ENCODE measurements at regions not wholly inside any gene's neighbourhood (a gene's known extent, or its start where the extent isn't known, plus 50 kb on each side); places are given as distances from the start of the nearest gene placed in this dataset.

DNA sequence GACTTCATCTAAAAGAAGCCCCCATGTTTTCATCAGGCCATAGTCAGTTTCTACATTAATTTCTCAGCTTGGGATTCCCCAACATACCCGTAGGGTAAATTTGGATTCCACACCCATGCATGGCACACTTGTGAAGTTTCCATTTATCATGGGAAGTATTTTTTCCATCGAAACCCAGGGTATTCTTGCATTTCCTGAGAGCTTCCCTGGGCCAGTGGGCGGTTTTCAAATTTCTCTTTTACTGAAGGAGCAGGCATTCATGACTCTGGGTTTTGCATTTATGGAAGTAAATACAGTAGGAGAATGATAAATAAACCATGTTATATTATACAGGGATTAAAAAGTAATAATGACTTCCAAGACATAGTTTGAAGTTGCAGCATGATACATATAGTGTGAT lies 93.0 kb upstream of the MAP3K1 start:
- Mint-ChIP-seq H3K27ac (no peak overlapping the region), H3K4me1 (peaks cover 4 to 15% (median 5%) of the 10 kb centered on the region in 3 donors), H3K36me3 (no peaks in the 10 kb centered on the region), H3K4me3 (no peak overlapping the region), H3K9me3 (peaks cover 0 to 4% (median 0%) of the 10 kb centered on the region in 3 donors), H3K27me3 (no peaks in the 10 kb centered on the region)
- ChIA-PET POLR2A (no interaction called here), CTCF (no interaction called here)
- Histone ChIP-seq H3K4me3 (ENCODE audit: control insufficient read depth in 1 of 2, extremely low read depth in 1 of 2, low read length in 1 of 2) (no peak overlapping the region), H3K9me3 (no peaks in the 10 kb centered on the region), H3K4me1 (ENCODE audit: control insufficient read depth in 1 of 2, extremely low read depth in 1 of 2, insufficient read depth in 2 of 2, low read length in 2 of 2) (peaks cover 4 to 11% of the 10 kb centered on the region in 2 experiments), H3K27ac (ENCODE audit: low read length) (no peak overlapping the region), H3K36me3 (ENCODE audit: control insufficient read depth in 2 of 2, extremely low read depth in 1 of 2, insufficient read depth in 1 of 2, low read length in 1 of 2) (no peaks in the 10 kb centered on the region), H3K27me3 (replicated peaks in 1 of 2; ENCODE audit: control insufficient read depth in 2 of 2, extremely low read depth in 1 of 2, insufficient read depth in 2 of 2, low read length in 1 of 2) (no peaks in the 10 kb centered on the region)
- ATAC-seq (replicated peaks in 1 of 4): no peak
- 60% methylated on average over 1 of the region's 3 CpGs for WGBS (ENCODE audit: insufficient coverage)
- DNase-seq: no peak

DNA sequence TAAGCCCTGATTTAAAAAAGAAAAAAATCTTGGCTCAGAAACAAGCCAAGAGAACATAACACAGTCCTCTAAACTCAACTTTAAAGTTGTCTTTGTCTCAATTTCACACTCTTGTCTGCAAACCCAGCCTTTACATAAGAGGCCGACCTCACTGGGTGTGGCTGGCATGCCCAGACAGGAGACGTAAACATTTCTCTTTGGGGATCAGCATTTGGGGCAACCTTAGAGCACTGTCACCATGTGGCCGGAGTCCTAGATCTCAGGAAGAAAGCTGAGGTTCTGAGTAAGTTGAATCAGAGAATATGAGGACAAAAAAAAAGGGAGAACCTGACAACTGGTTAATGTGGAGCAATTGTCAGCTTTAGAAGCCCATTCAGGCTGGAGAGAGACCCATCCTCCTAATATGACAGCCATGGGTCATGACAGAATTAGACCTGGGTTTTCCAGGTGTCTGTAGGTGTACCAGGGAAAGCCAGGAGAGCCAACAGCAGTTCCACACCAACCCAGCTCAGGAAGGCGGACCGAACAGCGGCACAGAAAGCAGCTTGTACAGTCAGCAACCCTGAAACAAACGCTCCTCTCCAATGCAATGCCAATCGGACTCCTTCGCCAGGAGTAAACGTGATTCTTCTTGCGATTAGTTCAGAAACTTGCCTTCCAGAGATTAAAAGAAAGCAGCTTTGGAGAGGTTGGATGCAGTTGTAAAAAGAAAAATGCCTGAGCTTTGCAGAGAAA lies 97.9 kb upstream of the MAP3K1 start:
- Mint-ChIP-seq H3K9me3 (no peaks in the 10 kb centered on the region), H3K4me3 (no peak overlapping the region), H3K27ac (peak overlapping the region; percentile 31 to 64), H3K4me1 (peaks cover 20 to 27% (median 20%) of the 10 kb centered on the region in 3 donors), H3K36me3 (no peaks in the 10 kb centered on the region), H3K27me3 (peaks cover 0 to 3% of the 10 kb centered on the region in 2 donors)
- ChIA-PET POLR2A (interaction anchor here in 1 of 2 donors (0.7 kb wide), 1 partner anchor 20 kb away, joined by 4 read pairs; no protein-coding TSS in a partner anchor), CTCF (interaction anchor here in 1 of 2 donors (0.6 kb wide), 1 partner anchor 272 kb away, joined by 3 read pairs; no protein-coding TSS in a partner anchor)
- no peaks in the 10 kb centered on the region for H3K36me3 ChIP-seq (ENCODE audit: control insufficient read depth in 2 of 2, extremely low read depth in 1 of 2, insufficient read depth in 1 of 2, low read length in 1 of 2)
- ATAC-seq (replicated peaks in 1 of 4): peak in 3 of 4 experiments; percentile 40 to 60 (median 60)
- DNase-seq: no peak
- no peaks in the 10 kb centered on the region for H3K27me3 ChIP-seq (replicated peaks in 1 of 2; ENCODE audit: control insufficient read depth in 2 of 2, extremely low read depth in 1 of 2, insufficient read depth in 2 of 2, low read length in 1 of 2)
- H3K9me3 ChIP-seq: no peaks in the 10 kb centered on the region
- no peak overlapping the region for H3K27ac ChIP-seq (ENCODE audit: low read length)
- H3K4me1 ChIP-seq (ENCODE audit: control insufficient read depth in 1 of 2, extremely low read depth in 1 of 2, insufficient read depth in 2 of 2, low read length in 2 of 2): peaks cover 4 to 8% of the 10 kb centered on the region in 2 experiments
- 50% methylated on average over 1 of the region's 11 CpGs for WGBS (ENCODE audit: insufficient coverage)
- H3K4me3 ChIP-seq (ENCODE audit: control insufficient read depth in 1 of 2, extremely low read depth in 1 of 2, low read length in 1 of 2): peak overlapping the region in 1 of 2 donors; percentile 0

DNA sequence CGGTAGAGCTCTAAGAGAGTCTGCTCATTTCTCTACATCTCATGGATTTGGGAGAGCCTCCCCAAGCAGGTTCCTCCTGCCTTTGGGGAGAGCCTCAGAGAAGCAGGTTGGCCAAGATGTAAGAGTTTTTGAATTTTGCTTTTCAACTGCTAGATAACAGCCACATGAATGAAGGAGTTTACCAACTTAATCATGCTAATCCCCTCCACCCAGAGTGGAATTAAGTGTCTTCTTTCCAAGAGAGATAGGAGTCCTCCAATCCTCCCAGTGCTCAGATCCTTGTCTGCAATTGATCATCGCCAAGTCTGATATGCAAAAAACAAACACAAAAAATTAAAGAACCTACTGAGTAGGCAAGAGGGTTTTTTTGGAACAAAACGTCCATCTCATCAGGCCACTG lies 99.4 kb upstream of the MAP3K1 start:
- CTCF ChIA-PET: interaction anchor here in 1 of 2 donors (0.6 kb wide), 1 partner anchor 34 kb away, joined by 4 read pairs; no protein-coding TSS in a partner anchor
- Mint-ChIP-seq H3K27ac (no peak overlapping the region), H3K9me3 (no peaks in the 10 kb centered on the region), H3K4me1 (peaks cover 28 to 35% (median 30%) of the 10 kb centered on the region in 3 donors), H3K4me3 (no peak overlapping the region), H3K27me3 (peaks cover 0 to 3% of the 10 kb centered on the region in 2 donors), H3K36me3 (no peaks in the 10 kb centered on the region)
- Histone ChIP-seq H3K27ac (ENCODE audit: low read length) (no peak overlapping the region), H3K27me3 (replicated peaks in 1 of 2; ENCODE audit: control insufficient read depth in 2 of 2, extremely low read depth in 1 of 2, insufficient read depth in 2 of 2, low read length in 1 of 2) (no peaks in the 10 kb centered on the region), H3K9me3 (no peaks in the 10 kb centered on the region), H3K4me1 (ENCODE audit: control insufficient read depth in 1 of 2, extremely low read depth in 1 of 2, insufficient read depth in 2 of 2, low read length in 2 of 2) (peaks cover 4 to 8% of the 10 kb centered on the region in 2 experiments), H3K36me3 (ENCODE audit: control insufficient read depth in 2 of 2, extremely low read depth in 1 of 2, insufficient read depth in 1 of 2, low read length in 1 of 2) (no peaks in the 10 kb centered on the region), H3K4me3 (ENCODE audit: control insufficient read depth in 1 of 2, extremely low read depth in 1 of 2, low read length in 1 of 2) (no peak overlapping the region)
- DNase-seq (no peak), ATAC-seq (replicated peaks in 1 of 4) (no peak)
- WGBS (ENCODE audit: insufficient coverage): no CpG with 5 or more reads among the region's 3 CpGs
- POLR2A ChIA-PET: no interaction called here

DNA sequence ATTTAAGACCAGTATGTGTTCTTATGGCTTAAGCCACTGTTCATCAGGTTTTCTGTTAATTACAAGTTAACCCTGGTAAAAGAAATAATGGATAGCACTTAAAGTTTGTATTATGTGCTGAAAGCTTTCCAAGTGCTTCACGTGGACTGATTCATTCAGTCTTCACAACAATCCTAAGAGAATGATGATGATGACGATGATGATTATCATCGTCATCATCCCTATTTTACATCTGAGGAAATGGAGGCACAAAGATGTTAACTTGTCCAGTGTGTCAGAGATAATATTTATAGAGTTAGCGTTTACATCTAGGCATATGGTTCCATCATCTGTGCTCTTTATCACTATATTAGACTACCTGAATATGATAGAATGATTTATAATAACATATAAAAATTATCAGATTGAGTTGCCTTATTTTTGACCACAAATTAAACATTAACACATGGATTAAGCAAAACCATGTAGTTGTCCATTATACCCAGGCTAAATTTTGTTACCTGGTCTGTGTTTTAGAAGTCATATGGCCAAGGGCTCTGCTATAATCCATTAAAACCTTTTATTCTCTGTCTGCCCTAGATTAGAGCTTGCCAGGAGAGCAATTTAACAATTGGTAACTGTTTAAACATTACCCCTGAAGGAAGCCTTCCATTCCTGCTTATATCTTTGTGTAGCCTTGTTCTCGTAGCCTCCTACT lies 102.3 kb upstream of the MAP3K1 start:
- ChIA-PET POLR2A (no interaction called here), CTCF (interaction anchor here in 1 of 2 donors (0.6 kb wide), 1 partner anchor 510 kb away, joined by 5 read pairs; no protein-coding TSS in a partner anchor)
- H3K27ac Mint-ChIP-seq: no peak overlapping the region
- H3K4me3 Mint-ChIP-seq: no peak overlapping the region
- no peaks in the 10 kb centered on the region for H3K36me3 Mint-ChIP-seq
- peaks cover 33 to 47% (median 36%) of the 10 kb centered on the region in 3 donors for H3K4me1 Mint-ChIP-seq
- Histone ChIP-seq H3K27me3 (replicated peaks in 1 of 2; ENCODE audit: control insufficient read depth in 2 of 2, extremely low read depth in 1 of 2, insufficient read depth in 2 of 2, low read length in 1 of 2) (no peaks in the 10 kb centered on the region), H3K36me3 (ENCODE audit: control insufficient read depth in 2 of 2, extremely low read depth in 1 of 2, insufficient read depth in 1 of 2, low read length in 1 of 2) (no peaks in the 10 kb centered on the region), H3K9me3 (peaks cover 2% of the 10 kb centered on the region), H3K4me1 (ENCODE audit: control insufficient read depth in 1 of 2, extremely low read depth in 1 of 2, insufficient read depth in 2 of 2, low read length in 2 of 2) (peaks cover 4 to 8% of the 10 kb centered on the region in 2 experiments), H3K4me3 (ENCODE audit: control insufficient read depth in 1 of 2, extremely low read depth in 1 of 2, low read length in 1 of 2) (no peak overlapping the region), H3K27ac (ENCODE audit: low read length) (no peak overlapping the region)
- WGBS (ENCODE audit: insufficient coverage): no CpG with 5 or more reads among the region's 5 CpGs
- ATAC-seq (replicated peaks in 1 of 4): no peak
- no peak for DNase-seq
- peaks cover 0 to 3% of the 10 kb centered on the region in 2 donors for H3K27me3 Mint-ChIP-seq
- peaks cover 0 to 7% (median 0%) of the 10 kb centered on the region in 3 donors for H3K9me3 Mint-ChIP-seq

DNA sequence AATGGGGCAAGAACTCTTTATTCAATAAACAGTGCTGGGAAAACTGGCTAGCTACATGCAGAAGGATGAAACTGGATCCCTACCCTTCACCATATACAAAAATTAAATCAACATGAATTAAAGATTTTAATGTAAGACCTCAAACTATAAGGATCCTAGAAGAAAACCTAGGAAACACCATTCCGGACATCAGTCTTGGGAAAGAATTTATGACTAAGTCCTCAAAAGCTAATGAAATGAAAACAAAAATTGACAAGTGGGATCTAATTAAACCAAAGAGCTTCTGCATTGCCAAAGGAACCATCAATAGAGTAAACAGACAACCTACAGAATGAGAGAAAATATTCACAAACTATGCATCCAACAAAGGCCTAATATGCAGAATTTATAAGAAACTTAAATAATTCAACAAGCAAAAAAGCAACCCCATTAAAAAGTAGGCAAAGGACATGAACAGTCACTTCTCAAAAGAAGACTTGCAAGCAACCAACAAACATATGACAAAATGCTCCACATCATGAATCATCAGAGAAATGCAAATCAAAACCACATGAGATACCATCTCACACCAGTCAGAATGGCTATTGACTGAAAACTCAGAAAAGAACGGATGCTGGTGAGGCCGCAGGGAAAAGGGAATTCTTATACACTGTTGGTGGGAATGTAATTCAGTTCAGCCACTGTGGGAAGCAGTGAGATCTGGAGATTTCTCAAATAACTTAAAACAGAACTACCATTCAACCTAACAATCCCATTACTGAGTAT lies 104.3 kb upstream of the MAP3K1 start:
- ChIA-PET POLR2A (no interaction called here), CTCF (interaction anchor here in 1 of 2 donors (1.8 kb wide), 1 partner anchor 12 kb away, joined by 4 read pairs; no protein-coding TSS in a partner anchor)
- no CpG with 5 or more reads among the region's 3 CpGs for WGBS (ENCODE audit: insufficient coverage)
- no peak overlapping the region for H3K27ac ChIP-seq (ENCODE audit: low read length)
- DNase-seq (no peak), ATAC-seq (replicated peaks in 1 of 4) (peak in 3 of 4 experiments; percentile 24 to 78 (median 49))
- Mint-ChIP-seq H3K36me3 (no peaks in the 10 kb centered on the region), H3K4me1 (peaks cover 18 to 29% (median 21%) of the 10 kb centered on the region in 3 donors), H3K9me3 (peaks cover 0 to 7% (median 0%) of the 10 kb centered on the region in 3 donors), H3K4me3 (no peak overlapping the region), H3K27ac (peak overlapping the region in 1 of 2 donors; percentile 16), H3K27me3 (peaks cover 0 to 3% of the 10 kb centered on the region in 2 donors)
- no peaks in the 10 kb centered on the region for H3K27me3 ChIP-seq (replicated peaks in 1 of 2; ENCODE audit: control insufficient read depth in 2 of 2, extremely low read depth in 1 of 2, insufficient read depth in 2 of 2, low read length in 1 of 2)
- H3K4me1 ChIP-seq (ENCODE audit: control insufficient read depth in 1 of 2, extremely low read depth in 1 of 2, insufficient read depth in 2 of 2, low read length in 2 of 2): no peaks in the 10 kb centered on the region
- peaks cover 2% of the 10 kb centered on the region for H3K9me3 ChIP-seq
- no peaks in the 10 kb centered on the region for H3K36me3 ChIP-seq (ENCODE audit: control insufficient read depth in 2 of 2, extremely low read depth in 1 of 2, insufficient read depth in 1 of 2, low read length in 1 of 2)
- H3K4me3 ChIP-seq (ENCODE audit: control insufficient read depth in 1 of 2, extremely low read depth in 1 of 2, low read length in 1 of 2): no peak overlapping the region

DNA sequence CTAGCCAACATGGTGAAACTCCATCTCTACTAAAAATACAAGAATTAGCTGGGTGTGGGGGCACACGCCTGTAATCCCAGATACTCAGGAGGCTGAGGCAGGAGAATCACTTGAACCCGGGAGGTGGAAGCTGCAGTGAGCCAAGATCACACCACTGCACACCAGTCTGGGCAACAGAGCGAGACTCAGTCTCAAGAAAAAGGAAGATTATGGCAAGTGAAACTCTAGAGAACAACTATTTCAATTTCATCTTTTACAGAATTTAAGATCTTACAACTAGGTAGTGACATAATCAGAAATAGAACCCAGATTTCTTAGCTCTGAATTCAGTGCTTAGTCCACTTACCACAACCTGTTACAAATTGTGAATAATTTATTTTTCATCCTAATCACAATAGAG lies 108.8 kb upstream of the MAP3K1 start:
- H3K27ac Mint-ChIP-seq: no peak overlapping the region
- POLR2A ChIA-PET: no interaction called here
- 100% methylated on average over 1 of the region's 3 CpGs for WGBS (ENCODE audit: insufficient coverage)
- CTCF ChIA-PET: no interaction called here
- peaks cover 0 to 7% (median 0%) of the 10 kb centered on the region in 3 donors for H3K9me3 Mint-ChIP-seq
- no peak overlapping the region for H3K27ac ChIP-seq (ENCODE audit: low read length)
- ATAC-seq (replicated peaks in 1 of 4) (no peak), DNase-seq (no peak)
- no peaks in the 10 kb centered on the region for H3K27me3 ChIP-seq (replicated peaks in 1 of 2; ENCODE audit: control insufficient read depth in 2 of 2, extremely low read depth in 1 of 2, insufficient read depth in 2 of 2, low read length in 1 of 2)
- no peaks in the 10 kb centered on the region for H3K36me3 ChIP-seq (ENCODE audit: control insufficient read depth in 2 of 2, extremely low read depth in 1 of 2, insufficient read depth in 1 of 2, low read length in 1 of 2)
- no peak overlapping the region for H3K4me3 Mint-ChIP-seq
- H3K27me3 Mint-ChIP-seq: no peaks in the 10 kb centered on the region
- no peaks in the 10 kb centered on the region for H3K36me3 Mint-ChIP-seq
- H3K4me1 ChIP-seq (ENCODE audit: control insufficient read depth in 1 of 2, extremely low read depth in 1 of 2, insufficient read depth in 2 of 2, low read length in 2 of 2): peaks cover 4 to 5% of the 10 kb centered on the region in 2 experiments
- H3K4me1 Mint-ChIP-seq: peaks cover 31 to 53% (median 33%) of the 10 kb centered on the region in 3 donors
- H3K4me3 ChIP-seq (ENCODE audit: control insufficient read depth in 1 of 2, extremely low read depth in 1 of 2, low read length in 1 of 2): no peak overlapping the region
- H3K9me3 ChIP-seq: peaks cover 2% of the 10 kb centered on the region
